HS-27A (cell line): ENCODE measurements at regions not wholly inside any gene's neighbourhood (a gene's known extent, or its start where the extent isn't known, plus 50 kb on each side); places are given as distances from the start of the nearest gene placed in this dataset.
"Not testable (repeated sequence)": the region's sequence is repeated elsewhere in the genome, so short reads cannot be mapped to it uniquely, and the experiment has no call there.

Source experiments
- DNase-seq: peaks from one replicate; pipeline ENCODE4 v3.0.0-alpha.2; 2012; ENCODE audit warnings: low read depth, missing footprints

GRCh38 chr9:86997156-86997555 is 49.9 kb upstream of the GAS1 start:
- no peak for DNase-seq

GRCh38 chr9:86997951-86998350 is 50.6 kb upstream of the GAS1 start:
- DNase-seq, result no peak

- DNase-seq, result no peak
Observed at GRCh38 chr9:87002517-87002916, 55.2 kb upstream of the GAS1 start.

DNA sequence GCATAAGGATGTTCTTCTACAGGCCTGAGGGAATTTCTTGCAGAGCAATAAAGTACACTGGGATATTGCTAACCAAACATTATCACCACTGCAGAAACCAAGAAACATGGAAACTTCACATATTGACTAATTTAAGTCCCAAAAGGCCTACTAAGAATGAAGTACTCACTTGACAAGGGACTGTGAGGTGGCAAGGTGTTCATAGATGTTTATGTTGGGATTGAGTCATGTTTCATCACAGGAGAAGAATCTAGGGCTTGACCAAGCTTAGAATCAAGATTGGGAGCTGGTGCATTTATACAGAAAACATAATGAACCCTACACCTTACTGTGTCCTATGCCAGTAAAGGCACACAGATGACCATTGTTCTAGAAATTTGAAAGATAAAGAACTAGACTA is 56.7 kb upstream of the GAS1 start:
- DNase-seq, result no peak

DNA sequence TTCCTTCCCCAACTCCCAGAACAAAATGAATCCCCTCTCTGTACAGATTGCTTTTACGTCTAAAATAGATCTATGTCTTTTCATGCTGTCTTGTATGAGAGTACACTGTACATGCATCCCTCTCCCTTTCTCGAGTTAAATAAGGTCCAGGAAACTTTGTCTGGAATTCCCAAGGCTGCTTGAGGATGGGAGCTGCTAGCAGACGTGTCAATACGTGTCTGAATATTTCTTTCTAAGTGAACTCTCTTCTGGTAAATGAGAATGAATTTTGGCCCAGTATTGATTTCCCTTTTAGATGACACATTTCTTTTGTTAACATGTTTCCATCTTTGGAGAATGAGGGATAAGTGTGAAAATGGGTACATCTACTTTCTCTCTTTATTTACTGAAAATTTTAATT is 59.6 kb upstream of the GAS1 start:
- DNase-seq, result no peak

DNA sequence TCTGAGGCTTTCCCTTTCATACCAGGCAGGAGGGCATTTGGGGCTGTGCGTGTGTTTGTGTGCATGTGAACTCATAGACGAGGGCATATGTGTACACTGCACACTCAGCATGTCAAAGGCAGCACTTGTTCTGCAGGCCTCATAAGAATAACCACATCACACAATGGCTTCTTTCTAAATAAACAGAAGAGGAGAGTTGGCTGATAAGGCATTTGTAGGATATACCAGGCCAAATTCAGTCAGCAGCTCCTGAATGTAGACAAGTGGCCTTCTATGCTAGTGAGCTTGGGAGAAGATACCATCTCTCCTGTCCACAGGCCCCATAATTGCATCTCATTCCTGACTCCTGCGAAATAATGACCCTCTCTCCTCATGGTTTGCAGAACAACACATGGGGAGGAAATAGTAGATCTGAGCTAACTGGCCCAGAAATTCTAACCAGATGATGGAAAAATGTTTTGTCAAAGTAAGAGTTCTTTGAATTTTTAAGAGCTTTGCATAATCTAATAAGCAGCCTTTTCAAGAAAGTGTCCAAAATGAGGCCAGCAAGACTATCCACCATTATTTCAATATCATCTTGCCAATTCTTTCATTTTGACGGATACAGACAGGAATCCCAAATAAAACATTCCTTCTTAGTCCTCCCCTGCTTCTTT is 60.5 kb upstream of the GAS1 start:
- DNase-seq, result no peak

GRCh38 chr9:87008667-87009066 is 61.4 kb upstream of the GAS1 start:
- DNase-seq, result no peak

- DNase-seq, result no peak
Observed at GRCh38 chr9:87010626-87011025, 63.3 kb upstream of the GAS1 start.

DNA sequence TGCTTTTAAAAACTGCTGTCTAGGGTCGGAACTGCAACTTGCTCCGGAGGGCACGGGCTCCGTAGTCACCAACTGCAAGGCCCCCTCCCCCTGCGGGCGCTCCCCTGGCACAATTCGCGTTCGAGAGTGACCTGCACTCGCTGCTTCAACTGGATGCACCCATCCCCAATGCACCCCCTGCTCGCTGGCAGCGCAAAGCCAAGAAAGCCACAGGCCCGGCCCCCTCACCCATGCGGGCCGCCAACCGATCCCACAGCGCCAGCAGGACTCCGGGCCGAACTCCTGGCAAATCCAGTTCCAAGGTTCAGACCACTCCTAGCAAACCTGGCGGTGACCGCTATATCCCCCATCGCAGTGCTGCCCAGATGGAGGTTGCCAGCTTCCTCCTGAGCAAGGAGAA is 64.2 kb upstream of the GAS1 start:
- DNase-seq, result no peak

- DNase-seq, result no peak
Observed at GRCh38 chr9:87013490-87013889, 66.2 kb upstream of the GAS1 start.

GRCh38 chr9:87014436-87014835 is 67.1 kb upstream of the GAS1 start:
- DNase-seq, result no peak

DNA sequence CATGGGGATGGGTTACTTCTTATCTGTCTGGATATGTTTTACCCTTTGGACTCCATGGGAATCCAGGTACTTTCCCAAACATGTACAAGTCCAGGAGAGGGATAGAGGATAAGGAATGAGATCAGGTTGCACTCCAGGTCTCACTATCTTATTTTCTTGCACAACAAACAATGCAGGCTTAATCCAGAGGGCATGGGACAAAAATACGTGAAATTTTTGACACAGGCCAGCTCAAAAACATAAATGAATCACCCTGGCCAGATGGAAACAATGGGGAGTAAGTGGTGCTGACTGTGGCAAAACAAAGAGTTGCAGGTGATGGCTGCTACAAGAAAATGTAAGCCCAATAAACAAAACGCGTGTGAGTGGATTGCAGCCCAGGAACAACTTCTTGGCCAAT is 69.4 kb upstream of the GAS1 start:
- no peak for DNase-seq

DNA sequence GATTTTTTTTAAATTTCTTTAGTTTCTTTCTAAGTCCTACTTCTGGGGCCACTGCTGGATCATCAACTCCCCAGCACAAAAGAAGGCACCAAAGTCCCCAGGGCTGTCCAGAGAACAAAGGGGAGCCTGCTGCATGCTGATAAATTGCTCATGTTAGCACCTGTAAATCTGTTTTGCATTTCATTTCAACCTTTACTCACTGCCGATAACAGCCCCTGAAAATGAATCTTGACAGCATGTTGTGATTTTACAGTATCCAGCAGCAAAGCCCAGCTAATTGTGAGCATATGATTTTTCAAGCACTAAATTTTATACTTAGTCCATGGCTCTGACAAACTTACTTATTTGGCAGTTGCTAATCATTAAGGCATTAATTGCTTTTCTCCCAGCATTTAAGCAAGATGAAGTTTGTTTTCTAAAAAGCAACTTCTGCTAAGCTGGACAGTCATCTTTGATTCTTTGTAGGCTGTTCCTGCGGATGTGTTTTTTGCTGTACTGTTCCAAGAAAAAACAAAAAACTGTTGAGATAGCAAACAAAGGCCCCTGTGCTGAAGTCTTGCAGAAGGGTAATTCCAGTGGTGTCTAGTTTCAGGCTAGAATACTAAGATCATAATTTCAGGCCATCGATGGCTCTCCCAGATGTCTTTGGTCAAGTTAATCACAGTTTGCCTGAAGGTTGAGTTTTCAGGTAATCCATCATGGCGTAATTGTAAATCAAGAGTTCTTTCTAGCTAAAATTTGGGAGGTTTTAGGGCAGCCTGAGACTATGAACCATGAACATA is 73.1 kb upstream of the GAS1 start:
- no peak for DNase-seq

DNA sequence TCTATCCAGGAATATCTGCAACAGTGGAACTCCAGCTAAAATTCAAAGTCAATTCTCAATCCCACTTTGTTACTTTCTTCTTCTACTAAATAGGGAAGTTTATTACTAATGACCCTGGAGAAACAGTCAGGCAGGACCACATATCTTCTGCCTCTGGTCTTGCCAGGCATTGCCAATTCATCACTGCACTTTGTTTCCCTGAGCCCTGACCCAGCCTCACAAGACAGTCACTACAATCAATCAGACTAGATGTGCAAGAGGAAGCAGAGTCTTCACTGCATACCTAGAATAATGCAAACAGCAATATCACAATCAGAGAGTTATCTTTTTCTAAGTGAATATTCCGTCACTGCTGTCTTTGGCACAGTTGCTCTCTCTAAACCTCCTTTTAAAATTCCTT is 74.9 kb upstream of the GAS1 start:
- no peak for DNase-seq

DNA sequence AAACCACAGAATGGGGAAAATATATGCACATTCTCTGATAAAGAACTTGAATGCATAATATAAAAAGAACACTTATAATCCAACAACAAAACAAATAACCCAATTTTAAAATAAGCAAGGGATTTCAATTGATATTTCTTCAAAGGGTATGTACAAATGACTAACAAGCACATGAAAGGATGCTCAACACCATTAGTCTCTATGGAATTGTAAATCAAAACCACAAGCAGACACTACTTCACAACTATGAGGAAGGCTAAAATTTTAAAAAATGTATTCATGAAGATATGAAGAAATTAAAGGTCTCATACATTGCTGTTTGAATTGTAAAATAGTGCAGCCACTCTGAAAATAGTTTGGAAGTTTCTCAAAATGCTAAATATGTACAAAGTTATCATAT is 78.9 kb upstream of the GAS1 start:
- no peak for DNase-seq

GRCh38 chr9:87028836-87029235 is 81.5 kb upstream of the GAS1 start:
- not testable (repeated sequence) for DNase-seq

- DNase-seq, result no peak
Observed at GRCh38 chr9:87029905-87030304, 82.6 kb upstream of the GAS1 start.

GRCh38 chr9:87034841-87035240 is 87.5 kb upstream of the GAS1 start:
- no peak for DNase-seq

DNA sequence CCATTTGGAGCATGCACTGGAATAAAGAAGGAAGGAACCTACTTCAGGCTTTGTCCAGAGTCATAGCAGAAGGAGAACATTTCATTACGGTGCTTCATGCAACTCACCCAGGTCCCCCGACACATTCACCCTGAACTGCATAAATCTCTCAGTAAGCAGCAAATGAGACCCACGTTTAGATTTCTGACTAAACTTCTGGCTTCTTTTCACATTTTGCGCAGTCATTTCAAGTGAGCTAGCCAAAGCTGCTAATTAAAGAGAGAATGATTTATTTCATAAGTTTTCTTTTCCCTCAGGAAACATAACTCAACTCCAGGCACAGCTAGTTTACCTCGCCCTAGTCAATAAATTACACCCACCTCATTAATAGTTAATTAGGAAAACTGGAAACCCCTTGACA is 88.6 kb upstream of the GAS1 start:
- no peak for DNase-seq

- no peak for DNase-seq
Observed at GRCh38 chr9:87036506-87036905, 89.2 kb upstream of the GAS1 start.

DNA sequence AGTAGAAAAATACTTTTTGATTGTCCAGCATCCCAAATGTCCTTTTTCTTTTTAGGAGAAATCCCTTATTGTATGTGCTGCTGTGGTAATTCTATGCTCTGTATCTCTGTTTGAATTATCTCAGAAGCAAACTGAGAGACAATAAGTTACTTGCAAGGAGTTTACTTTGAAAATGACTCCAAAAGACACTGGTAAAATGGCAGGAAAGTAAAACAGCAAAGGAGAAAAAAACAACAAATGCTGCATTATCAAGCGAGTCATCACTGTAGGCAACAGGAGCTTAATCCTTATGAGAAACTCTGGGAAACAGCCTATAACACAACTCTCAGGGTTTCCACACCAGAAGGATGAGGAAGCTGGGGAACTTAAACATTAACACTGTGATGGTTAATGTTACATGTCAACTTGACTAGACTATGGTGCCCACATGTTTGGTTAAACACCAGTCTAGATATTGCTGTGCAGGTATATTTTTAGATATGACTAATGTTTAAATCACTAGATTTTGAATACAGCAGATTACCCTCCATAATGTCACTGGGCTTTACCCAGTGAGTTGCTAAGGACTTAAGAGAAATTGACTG is 92.6 kb upstream of the GAS1 start:
- DNase-seq, result peak; percentile 17

GRCh38 chr9:87040410-87041009 is 93.2 kb upstream of the GAS1 start:
- DNase-seq, result no peak
